GM21825 (cell line): ENCODE measurements at regions not wholly inside any gene's neighbourhood (a gene's known extent, or its start where the extent isn't known, plus 50 kb on each side); places are given as distances from the start of the nearest gene placed in this dataset.

ENCODE experiments used
- ATAC-seq: cut with Tn5 transposase; IDR thresholded peaks from one replicate; pipeline ENCODE4 v1.9.1; 2021; ENCODE audit warnings: mild to moderate bottlenecking, moderate library complexity; ENCODE audit not compliant: unreplicated experiment

DNA sequence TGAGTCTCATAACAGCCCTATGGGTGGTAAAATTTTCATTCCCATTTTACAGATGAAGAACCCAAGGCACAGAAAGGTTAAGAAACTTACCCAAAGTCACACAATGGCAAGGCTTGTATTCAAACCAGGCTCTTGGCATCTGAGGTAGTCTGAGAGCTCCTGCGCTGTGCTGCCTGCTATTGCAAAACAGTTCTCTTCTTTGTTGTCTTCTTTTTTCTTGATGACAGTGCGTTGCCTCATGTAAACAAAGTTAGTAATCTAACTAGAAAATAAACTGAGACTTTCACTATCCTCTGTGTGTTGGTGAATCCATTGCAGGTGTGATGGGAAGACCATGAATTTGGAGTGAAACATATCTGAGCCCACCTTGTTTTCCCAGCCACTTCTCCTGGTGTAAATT is 240.8 kb downstream of the PTEN start:
- no peak for ATAC-seq

- ATAC-seq = no peak
Measured at GRCh38 chr10:88106366-88106765, 242.9 kb downstream of the PTEN start.

DNA sequence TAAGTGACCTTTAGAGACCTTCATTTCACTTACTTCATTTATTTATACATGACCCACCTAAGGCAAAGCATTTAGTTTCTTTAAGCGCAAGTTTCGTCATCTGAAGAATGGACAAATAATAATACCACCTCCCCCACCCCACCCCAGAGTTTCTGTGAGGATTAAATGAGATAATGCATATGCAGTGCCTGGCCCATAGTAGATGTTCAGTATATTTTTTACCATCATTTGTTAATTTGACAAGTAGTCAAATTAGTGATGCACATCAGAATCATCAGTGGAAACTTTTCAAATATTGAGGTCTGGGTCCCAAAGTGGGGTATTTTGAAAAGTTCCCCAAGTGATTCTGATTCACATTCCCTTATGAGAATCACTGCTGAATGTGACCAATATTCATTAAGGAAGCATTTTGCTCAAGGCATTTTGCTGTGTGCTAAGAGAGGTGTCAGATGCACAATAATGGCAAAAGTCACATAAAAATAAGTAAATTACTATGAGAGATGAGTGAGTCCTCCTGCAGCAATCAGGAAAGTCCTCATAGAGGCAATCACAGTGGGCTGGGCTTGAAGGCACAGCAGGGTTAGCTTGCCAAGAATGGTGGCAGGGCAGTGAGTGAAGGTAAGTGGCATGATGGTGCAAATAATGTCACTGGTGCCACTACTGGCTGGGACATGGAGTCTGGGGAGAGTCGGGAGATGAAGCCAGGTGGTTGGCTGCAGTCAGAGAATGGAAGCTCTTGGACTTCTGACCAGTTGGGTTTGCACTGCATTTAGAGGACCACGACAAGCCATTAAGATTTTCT is 244.1 kb downstream of the PTEN start:
- ATAC-seq = no peak

DNA sequence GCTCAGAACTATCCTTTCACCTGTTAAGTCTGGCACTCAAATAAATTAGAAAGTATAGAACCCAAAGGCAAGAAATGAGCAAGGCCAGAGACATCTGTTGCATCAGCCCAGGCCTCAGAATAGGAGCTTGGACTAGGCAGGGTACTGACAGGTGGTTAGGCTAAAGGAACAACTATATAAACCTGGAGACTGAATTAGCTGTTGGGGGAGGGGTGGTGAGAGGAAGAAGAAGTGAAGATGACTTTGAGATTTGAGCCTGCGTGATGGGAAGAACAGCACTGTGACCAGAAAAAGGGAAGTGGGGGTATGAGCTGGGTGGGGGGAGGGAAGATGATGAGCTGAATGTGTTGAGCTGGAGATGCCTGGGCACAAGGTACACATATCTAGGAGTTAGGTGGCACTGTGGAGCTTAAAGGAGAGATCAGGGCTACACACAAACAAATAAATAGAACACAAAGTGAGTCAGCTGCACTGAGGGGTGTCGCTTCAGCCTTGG is 244.7 kb downstream of the PTEN start:
- peak; percentile 29 for ATAC-seq

DNA sequence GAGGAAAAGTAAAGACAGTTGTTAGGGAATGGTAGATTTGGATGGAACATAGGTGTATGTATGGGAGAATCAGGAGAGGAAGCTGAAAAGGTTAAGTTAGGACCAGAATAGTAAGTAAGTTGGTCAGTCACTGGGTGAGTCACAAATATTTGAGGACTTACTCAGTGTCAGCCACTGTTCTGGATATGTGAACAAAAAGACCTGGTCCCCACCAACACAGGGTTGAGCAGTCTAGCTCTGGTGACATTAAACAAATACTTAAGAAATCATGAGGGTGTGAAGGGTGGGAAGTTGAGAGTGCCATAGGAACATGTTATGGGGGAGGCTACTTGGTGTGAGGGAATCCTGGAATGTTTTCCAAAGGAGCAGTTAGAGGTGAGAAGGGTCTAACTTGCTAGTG is 246.9 kb downstream of the PTEN start:
- ATAC-seq = no peak

GRCh38 chr10:88110822-88111221 is 247.4 kb downstream of the PTEN start:
- ATAC-seq = no peak

GRCh38 chr10:88111294-88111693 is 247.9 kb downstream of the PTEN start:
- ATAC-seq = no peak

- peak; percentile 29 for ATAC-seq
Measured at GRCh38 chr10:88113232-88113631, 249.8 kb downstream of the PTEN start.

GRCh38 chr10:88113657-88114272 is 250.3 kb downstream of the PTEN start:
- no peak for ATAC-seq

DNA sequence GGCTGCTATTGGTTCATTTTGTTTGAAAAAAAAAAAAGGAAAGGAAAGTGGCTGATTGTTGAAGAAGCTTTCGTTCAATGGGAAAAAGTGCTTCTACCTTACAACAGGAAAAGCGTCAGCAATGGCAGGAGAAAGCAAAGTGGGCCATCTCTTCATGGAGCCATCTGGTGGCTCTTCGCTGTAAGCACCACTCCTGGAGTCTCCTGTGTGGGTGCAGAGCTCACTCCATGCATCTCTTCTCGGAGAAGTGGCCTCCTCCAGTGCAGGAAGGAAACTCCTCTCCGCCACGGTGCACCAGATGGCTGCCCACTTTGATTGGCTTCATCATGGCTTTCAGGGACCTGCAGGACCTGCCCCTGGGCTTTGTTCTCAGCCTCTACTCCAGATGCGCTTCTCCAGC is 250.9 kb downstream of the PTEN start:
- peak; percentile 26 for ATAC-seq

DNA sequence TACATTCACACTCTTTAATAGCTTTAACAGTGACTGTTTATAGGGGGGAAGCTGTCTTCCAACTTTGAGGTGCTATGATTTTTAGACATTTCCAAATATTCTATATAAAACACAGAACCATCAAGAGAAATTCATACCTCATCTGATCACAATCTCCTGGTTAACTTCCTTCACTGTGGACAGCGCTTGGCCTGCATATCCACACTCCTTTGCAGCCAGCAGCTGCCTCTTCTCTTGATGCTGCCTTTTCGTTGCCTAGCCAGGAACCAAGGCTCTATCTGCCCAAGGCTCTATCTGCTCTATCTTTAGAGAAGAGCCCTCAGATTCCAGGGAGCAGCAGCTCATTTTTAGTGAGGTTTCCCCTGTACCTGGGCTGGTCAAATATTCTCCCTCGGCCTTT is 252.0 kb downstream of the PTEN start:
- no peak for ATAC-seq

GRCh38 chr10:88115968-88116367 is 252.5 kb downstream of the PTEN start:
- ATAC-seq = no peak

GRCh38 chr10:88116481-88116880 is 253.1 kb downstream of the PTEN start:
- no peak for ATAC-seq

DNA sequence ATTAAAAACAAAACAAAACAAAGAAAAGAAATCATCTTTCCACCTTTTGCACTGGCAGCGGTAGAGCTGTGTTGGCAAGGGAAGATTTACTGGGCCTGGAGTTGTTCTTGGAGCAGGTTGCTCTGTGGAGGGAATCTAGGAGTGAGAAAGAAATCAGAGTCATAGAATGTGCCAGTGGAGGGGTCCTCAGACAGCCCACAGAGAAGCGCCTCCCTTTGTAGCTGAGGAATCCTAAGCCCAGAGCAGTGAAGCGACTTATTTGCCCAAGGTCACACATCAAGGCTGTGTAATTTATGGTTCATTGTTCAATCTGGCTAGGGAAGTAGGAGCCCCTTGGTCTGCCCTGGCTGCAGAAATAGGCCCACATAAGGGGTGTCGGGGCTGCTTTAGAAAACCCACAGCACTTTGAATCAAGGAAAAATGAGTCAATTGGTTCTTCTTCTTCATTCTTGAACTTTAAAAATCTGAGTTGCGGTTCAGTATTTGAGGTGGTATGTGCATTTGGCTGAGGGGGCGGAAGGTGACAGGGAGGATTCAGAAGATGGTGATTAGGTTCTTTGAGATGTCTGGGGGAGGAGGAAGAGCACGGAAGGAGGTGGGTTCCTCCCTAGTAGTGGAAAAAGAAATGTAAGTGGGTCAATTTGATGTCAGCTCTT is 253.7 kb downstream of the PTEN start:
- no peak for ATAC-seq

DNA sequence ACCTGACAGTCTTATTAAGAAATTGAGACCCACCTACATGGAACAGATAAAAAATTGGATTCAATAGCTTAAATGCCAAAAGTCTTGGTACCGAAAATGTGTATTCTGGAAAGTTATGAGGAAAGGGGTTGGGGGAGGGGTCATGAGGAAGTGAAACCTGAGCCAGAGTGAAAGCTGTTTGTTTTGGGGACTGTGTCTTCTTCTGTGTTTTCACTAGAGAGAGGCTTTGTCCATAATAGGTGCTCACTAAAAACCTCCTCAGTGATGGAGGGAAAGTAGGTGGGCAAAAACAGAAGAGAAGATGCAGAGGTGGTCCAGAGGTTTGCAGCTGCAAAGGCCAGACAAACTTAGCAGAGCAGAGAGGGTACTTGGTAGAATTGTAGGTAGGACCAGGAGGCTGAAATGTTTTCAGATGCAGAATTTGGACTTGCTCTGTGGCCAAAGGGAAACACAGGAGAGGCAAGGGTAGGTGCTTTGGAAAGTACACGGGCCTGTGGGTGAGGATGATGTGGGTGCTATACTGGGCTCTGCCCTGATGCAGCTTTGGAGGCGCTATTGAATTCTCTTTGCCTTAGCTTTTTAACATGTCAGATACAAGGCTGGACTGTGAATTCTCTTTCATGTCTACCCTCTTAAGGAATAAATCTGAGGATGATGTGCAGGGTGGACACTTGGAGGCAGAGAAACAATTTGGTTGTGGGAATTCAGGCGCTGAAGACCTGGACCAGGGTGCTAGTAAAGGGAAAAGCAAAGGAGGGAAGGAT is 254.6 kb downstream of the PTEN start:
- no peak for ATAC-seq

GRCh38 chr10:88118729-88119128 is 255.3 kb downstream of the PTEN start:
- ATAC-seq = no peak

DNA sequence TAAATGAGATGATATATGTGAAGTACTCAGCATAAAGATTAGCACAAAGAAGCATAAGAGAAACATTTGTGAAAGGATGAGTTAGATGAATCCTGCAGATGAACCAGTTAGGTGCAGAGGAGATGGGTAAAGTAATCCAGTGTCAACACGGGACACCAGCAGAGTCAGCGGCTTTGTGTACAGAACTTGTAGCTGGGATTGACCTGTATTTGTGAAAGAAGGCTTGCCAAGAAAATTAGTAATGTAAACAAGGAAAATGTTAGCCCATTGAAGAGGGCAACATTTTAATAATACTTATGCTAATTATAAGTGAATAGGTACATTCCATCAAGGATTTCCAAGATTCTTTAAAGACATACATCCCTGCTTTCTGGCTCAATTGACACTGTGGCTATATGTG is 255.7 kb downstream of the PTEN start:
- no peak for ATAC-seq

DNA sequence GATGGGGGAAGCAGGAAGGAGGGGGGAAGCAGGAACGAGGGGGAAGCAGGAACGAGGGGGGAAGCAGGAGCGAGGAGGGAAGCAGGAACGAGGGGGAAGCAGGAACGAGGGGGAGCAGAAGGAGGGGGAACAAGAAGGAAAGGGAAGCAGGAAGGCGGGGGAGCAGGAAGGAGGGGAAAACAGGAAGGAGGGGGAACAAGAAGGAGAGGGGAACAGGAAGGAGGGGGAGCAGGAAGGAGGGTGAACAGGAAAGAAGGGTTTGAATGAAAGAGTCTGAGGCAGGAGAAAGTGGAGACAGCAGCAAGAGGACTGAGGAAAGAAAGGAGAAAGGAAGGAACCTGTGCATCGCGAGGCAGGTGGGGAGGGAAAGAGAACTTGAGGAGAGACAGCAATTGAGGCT is 256.6 kb downstream of the PTEN start:
- ATAC-seq = no peak

DNA sequence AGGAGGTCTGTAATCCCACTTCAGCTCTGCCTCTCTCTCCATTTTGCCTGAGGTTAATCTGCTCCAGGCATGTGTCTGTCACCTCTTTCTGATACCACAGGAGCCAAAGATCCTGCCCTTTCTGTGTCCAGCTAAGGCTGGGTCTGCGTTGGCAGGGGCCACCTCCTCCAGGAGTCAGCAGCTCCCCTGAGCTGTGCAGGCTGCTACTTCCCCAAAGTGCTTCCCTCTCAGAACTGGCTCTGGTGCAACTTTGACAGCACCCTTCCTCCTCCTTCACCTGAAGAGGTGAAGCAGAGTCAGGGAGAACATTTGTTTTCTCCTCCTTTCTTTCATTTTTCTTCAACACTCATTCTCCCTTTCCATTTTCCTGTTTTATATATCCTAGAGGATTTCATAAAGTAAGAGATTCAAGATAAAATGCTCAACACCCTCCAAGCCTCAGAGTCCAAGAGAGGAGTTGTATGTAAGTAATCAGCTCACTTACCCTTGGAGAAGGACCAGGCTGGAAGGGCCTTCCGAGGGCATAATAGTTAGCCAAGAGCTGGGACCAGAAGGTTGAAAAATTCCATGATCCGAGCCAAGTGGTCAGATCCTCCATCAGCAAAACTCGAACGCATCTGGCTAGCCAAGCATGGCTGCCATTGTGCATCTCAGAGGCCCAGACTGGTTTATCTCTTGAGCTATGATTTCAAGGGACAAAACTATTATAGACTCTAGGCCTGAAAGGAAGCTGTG is 257.3 kb downstream of the PTEN start:
- no peak for ATAC-seq

DNA sequence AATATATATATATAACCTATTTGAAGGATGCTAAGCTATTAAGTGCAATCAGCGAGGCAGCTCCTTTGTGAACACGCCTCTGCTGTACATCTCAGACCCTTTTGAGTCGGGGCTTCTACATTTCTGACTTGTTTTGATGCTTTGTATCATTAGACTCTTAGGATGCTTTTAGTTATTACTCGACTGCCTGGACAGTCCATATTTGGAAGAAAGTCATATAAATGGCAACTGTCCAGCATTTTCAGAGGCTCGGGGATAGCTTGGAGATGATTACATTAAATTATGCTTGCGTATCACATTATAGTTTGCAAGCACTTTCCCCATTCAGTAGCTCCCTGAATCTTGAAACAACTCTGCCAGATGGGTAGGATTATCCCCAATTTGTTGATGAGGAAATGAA is 257.9 kb downstream of the PTEN start:
- ATAC-seq = no peak

DNA sequence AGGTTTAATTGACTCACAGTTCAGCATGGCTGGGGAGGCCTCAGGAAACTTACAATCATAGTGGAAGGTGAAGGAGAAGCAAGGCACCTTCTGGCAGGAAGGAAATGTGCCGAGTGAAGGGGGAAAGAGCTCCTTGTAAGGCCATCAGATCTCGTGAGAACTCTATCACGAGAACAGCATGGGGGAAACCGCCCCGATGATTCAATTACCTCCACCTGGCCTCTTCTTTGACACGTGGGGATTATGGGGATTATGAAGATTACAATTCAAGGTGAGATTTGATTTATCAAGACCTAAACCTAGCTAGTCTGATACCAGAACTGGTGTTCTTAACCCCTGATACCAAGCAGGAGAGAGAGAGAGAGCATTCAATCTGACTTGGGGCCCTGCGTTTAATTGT is 258.7 kb downstream of the PTEN start:
- ATAC-seq = no peak
